ENCODE measurements at regions not wholly inside any gene's neighbourhood (a gene's known extent, or its start where the extent isn't known, plus 50 kb on each side); places are given as distances from the start of the nearest gene placed in this dataset.

- DNase-seq (ENCODE audit: low read depth), result no peak
These were observed 119.8 kb upstream of the SLC25A33 start for GRCh38 chr1:9419369-9420041.

DNA sequence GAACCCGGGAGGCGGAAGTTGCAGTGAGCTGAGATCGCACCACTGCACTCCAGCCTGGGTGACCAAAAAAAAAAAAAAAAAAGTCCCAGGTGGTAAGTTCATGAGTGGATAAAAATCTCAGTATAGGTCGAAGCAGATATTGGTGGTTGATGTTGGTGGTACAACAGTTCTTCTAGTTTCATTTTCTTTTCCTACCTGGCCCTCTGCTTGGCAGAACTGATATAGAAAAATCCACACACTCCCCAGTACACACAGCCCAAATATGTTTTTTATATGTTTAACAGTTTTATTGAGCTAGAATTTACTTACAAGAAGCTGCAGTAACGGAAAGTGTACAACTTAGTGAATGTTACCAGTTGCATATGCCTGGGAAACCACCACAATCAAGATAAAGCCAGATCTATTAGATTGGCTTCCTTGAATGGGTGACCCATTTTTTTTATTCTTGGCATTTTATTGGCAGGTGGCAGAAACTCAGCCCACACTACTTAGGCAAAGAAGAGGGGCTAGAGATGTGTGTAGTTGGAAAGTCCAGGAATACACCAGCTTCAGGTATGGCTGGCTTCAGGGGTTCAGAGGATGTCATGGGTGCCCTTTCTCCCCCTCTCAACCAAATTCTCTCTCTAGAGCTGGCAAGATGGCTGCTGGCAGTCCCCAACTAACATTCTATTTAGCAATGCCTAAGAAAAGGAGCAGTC lies 118.3 kb upstream of the SLC25A33 start:
- no peak for DNase-seq (ENCODE audit: low read depth)

DNA sequence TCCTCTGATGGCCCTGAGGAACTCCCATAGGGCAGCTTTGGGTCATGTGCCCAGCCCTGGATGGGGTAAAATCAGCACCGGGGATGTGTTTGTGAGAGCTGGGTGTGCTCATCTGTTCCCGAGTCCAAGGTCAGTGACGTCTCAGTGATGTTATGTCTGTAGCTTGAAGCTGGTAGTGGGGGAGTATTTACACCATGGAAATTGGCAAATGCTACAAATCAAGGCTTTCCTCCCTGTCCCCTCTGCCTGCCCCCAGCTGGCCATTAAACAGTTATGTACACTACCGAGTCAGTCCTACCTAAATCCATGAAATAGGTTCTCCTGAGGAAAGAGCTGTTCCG lies 117.8 kb upstream of the SLC25A33 start:
- no peak for DNase-seq (ENCODE audit: low read depth)

DNA sequence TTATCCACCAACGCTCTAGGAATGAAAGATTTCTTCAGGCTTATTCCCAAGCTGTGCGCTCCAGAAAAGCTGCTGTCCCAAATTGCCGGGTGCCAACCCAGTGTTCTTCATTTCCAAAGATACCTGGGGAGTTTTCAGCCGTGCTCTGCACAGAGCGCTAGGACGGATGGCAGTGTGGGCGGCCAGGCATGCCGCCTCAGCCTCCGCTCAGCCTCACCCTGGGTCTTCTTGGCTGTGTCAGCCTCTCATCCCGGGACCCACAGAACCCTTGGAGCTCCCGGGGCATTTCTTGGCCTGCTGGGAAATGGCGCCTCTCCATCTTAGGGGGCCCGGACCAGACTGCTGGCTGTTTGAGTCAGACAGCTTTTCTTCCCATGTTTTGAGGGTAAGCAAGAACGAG lies 116.9 kb upstream of the SLC25A33 start:
- no peak for DNase-seq (ENCODE audit: low read depth)

DNA sequence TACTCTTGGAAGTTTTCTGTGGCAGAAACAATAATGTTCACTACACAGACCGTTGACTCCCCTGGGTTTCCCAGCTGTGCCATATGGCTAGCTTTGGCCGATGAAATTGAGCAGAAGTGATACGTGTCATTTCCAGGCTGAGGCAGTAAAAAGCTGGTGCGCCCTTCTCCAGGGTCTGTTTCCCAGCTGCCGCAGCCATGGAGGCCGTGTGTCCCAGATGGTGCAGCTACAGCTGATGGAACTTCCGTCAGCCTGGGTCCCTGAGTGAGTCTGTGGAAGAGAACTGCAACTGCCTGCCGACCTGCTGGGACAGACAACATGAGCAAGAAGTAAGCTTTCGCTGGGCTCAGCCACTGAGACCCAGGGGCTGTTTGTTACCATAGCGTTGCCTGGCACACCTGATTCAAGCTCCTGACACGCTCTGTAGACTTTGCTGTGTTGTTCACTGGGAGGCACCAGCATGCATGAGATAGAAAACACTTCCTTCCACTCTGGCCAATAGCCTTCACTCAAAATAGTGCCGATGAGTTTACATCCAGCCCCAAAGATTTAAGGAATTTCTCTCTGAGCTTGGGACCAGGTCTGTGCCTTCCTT lies 116.3 kb upstream of the SLC25A33 start:
- no peak for DNase-seq (ENCODE audit: low read depth)

GRCh38 chr1:9424261-9424660 lies 115.0 kb upstream of the SLC25A33 start:
- DNase-seq (ENCODE audit: low read depth), result no peak

DNA sequence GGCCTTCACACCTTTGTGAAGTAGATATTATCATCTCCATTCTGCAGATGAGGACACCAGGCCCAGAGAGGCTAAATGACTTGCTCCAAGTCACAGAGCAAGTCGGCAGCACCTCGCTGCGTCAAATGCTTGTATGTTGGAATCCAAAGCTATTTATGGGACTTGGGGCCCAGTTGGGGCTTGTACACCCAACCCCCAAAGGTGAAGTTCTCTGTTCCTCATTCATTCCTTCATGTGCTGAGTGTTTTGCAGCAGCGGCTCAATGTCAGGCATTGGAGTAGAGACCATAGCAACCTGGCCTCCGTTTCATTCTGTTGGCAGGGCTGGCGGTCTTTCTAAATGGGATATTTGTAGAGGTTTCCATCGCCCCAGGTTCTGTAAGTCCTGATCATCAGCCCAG lies 113.4 kb upstream of the SLC25A33 start:
- DNase-seq (ENCODE audit: low read depth), result no peak

DNA sequence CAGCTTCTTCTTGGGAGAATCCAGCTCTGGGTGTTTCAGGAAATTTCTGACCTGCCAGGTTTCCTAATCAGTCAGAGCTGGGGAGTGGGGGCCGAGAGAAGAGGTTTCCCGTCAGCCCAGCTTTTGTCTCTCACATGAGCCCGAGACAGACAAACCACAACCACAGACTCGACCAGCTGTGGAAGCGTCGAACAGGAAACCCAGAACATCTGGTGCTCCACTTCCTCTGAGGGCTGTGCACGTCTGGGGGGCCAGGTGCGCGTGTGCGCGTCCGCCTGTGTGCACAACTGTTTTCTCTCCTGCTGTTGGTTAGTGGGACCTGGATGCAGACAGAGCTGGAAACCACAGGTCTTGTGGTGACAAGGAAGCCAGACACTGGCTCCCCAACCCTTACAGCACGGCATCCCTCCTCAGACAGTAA lies 113.0 kb upstream of the SLC25A33 start:
- peak; percentile 59 for DNase-seq (ENCODE audit: low read depth)

DNA sequence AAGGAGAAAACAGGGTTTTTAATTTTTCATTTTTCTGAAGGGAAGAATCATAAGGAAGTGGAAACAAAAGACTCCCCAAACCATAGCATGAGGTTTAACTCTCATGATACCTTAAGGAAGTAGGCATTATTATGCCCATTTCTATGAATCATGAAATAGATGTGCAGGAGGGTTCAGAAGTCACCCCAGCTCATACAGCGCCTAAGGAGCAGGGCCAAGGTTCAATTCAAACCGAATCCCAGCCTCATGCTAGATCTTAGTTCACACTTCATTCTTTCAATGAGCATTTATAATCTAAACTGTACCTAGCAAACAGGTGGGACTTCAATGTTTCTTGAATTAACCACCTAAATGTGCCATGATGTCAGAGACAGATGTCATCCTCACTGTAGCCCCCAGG lies 111.9 kb upstream of the SLC25A33 start:
- no peak for DNase-seq (ENCODE audit: low read depth)

GRCh38 chr1:9428601-9429341 lies 110.5 kb upstream of the SLC25A33 start:
- peak; percentile 100 for DNase-seq (ENCODE audit: low read depth)

- no peak for DNase-seq (ENCODE audit: low read depth)
These were observed 109.9 kb upstream of the SLC25A33 start for GRCh38 chr1:9429342-9429711.

DNA sequence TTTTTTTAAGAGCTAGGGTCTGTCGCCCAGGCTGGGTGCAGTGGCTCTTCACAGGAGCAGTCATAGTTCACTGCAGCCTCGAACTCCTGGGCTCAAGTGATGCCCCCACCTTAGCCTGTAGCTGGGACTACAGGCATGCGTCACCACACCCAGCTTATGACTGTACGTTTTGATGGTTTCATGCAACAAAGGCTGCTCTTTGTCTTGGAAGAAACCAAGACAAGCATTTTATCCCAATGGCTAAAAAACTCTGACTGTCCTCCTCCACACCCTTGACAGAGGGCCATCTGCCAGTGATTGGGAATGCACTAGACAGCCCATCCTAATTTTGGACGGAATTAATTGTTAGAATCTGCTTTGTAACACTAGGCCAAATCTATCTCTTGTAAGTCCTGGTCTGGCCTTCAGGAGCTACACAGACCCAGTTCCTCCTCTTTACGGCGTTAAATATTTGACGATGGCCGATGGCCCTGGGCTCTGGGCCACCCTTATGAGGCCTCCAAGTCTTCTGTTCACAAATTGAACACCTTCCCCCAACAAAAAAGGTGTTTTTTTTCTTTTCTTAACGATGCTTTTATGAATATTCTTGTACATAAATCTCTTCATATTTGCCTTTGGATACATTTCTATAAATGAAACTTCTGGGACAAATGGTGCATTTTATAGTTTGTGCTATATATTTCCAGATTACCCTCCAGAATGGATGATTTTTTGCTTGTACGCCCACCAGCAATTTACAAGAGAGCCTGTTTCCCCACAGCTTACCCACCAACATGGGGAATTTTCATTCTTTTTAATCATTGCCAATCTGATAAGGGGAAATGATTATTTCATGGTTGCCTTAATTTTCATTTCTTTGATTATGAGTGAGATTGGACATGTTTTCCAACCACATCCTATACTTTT lies 104.8 kb upstream of the SLC25A33 start:
- no peak for DNase-seq (ENCODE audit: low read depth)

GRCh38 chr1:9435153-9435636 lies 104.1 kb upstream of the SLC25A33 start:
- DNase-seq (ENCODE audit: low read depth), result no peak

DNA sequence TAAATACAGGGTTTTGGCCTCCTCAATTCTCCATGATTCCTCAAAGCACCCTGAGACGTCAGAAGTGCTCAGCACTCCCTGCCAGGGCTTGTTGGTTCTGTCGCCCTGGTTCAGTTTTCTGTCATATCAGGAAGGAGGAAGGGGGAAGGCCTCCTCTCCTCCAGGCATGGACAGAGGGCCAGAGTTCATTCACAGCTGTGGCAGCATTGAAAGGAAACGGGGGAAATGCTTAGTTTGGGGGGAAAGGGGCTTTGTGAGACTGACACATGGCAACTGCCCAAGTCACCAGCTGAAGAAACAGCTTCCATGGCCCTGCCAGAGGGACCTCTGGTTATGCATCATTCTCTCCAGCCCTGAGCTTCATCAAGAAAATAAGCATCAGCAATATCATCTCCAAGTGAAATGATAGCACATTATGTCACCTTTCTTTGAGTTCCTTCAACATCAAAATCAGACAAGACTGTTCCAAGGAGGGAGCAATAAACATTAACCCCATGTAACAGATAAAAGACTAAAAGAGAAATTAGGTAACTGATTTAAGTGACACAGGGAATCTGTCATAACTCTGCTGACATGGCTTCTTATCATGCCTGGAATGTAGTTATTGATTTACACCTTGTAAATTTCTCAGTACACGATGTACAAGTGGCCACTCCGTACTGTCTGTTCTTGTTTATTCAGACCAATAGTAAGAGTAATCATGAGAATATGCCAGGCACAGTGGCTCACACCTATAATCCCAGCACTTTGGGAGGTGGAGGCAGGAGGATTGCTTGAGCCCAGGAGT lies 103.2 kb upstream of the SLC25A33 start:
- DNase-seq (ENCODE audit: low read depth), result no peak

GRCh38 chr1:9437961-9438430 lies 101.3 kb upstream of the SLC25A33 start:
- no peak for DNase-seq (ENCODE audit: low read depth)

GRCh38 chr1:9438431-9439073 lies 100.7 kb upstream of the SLC25A33 start:
- no peak for DNase-seq (ENCODE audit: low read depth)

DNA sequence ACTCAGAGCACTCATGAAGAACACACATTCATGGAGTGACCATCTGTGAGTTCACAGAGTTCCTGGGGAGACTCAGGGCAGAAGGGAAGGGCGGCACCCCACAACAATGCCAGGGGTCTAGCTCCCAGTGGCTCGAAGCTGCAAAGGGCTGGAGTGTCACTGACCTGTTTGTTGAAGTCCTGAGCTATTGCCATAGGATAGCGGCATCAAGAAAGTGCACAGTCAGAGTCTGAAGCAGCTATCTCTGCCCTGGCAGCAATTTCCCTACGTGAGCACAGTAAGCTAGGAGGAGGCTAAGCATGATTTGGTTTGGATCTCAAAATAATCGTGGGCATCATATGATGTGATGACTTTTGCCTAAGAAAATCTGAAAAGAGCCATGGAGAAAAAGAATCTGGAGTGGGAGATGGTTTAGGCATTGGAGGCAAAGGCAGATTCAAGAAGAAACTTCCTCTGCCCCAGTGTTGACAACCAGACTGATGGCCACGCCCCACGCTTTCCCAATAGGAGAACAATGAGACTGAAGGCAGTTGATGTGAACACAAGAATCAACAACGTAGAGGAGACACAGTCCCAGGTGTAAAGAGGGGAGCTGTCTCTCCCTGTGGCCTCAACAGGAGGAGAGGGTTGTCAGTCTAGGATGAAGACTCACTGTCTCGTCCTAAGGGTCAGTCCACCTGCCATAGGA lies 100.0 kb upstream of the SLC25A33 start:
- DNase-seq (ENCODE audit: low read depth), result no peak

DNA sequence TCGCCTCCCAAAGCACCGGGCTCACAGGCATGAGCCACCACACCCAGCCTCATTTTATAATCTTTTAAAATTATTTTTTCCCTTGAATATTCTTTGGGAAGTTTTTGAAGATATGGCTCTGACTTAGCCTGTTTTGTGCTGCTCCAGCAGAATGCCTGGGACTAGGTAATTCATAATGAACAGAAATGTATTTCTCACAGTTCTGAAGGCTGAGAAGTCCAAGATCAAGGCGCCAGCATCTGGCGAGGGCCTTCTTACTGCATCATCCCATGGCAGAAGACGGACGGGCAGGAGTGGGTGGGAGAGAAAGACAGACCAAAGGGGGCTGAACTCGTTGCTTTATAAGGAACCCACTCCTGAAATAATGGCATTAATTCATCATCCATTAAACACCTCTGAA lies 99.0 kb upstream of the SLC25A33 start:
- no peak for DNase-seq (ENCODE audit: low read depth)

GRCh38 chr1:9440763-9441194 lies 98.5 kb upstream of the SLC25A33 start:
- DNase-seq (ENCODE audit: low read depth), result no peak
